Nephron progenitor cell (in vitro differentiated cells): ENCODE measurements at regions not wholly inside any gene's neighbourhood (a gene's known extent, or its start where the extent isn't known, plus 50 kb on each side); places are given as distances from the start of the nearest gene placed in this dataset.

ENCODE experiments used
- DNase-seq: peaks from one replicate; pipeline ENCODE4 v3.0.0; 2021
- H3K27ac Mint-ChIP-seq: 2 replicates; pipeline ENCODE4 v1.8.0; 2021; ENCODE audit warnings: mild to moderate bottlenecking, moderate library complexity, mixed read lengths
- H3K27me3 Mint-ChIP-seq: 2 replicates; pipeline ENCODE4 v1.8.0; 2021; ENCODE audit warnings: mild to moderate bottlenecking, low read depth, mixed read lengths; ENCODE audit not compliant: poor library complexity
- H3K36me3 Mint-ChIP-seq: 2 replicates; pipeline ENCODE4 v1.8.0; 2021; ENCODE audit warnings: low read depth, mixed read lengths
- H3K4me1 Mint-ChIP-seq: 2 replicates; pipeline ENCODE4 v1.8.0; 2021; ENCODE audit warnings: mixed read lengths
- H3K4me3 Mint-ChIP-seq: 2 replicates; pipeline ENCODE4 v1.8.0; 2021; ENCODE audit warnings: mild to moderate bottlenecking, moderate library complexity, mixed read lengths
- H3K9me3 Mint-ChIP-seq: 2 replicates; pipeline ENCODE4 v1.8.0; 2021; ENCODE audit warnings: mild to moderate bottlenecking, moderate library complexity, mixed read lengths
- CTCF ChIP-seq: fragments of 200-600 bp; sonication (generic); IDR thresholded peaks from 2 replicates; pipeline ENCODE4 v1.5.0; 2021; ENCODE audit warnings: antibody characterized with exemption

GRCh38 chr12:108000111-108000510, 129.0 kb upstream of the WSCD2 start:
- Mint-ChIP-seq H3K27me3 (peaks cover 47% of the 10 kb centered on the region), H3K9me3 (peaks cover 4% of the 10 kb centered on the region), H3K27ac (no peak overlapping the region), H3K4me3 (no peak overlapping the region), H3K4me1 (no peaks in the 10 kb centered on the region), H3K36me3 (no peaks in the 10 kb centered on the region)
- DNase-seq: no peak
- no peak for TF ChIP-seq CTCF

GRCh38 chr12:108004319-108004718, 124.8 kb upstream of the WSCD2 start:
- H3K4me3 Mint-ChIP-seq: no peak overlapping the region

GRCh38 chr12:108008163-108008905, 120.8 kb upstream of the WSCD2 start:
- no peak for TF ChIP-seq CTCF
- no peaks in the 10 kb centered on the region for H3K9me3 Mint-ChIP-seq
- no peak for DNase-seq
- H3K27me3 Mint-ChIP-seq: peaks cover 47% of the 10 kb centered on the region
- no peak overlapping the region for H3K4me3 Mint-ChIP-seq
- H3K36me3 Mint-ChIP-seq: no peaks in the 10 kb centered on the region
- no peaks in the 10 kb centered on the region for H3K4me1 Mint-ChIP-seq
- H3K27ac Mint-ChIP-seq: no peak overlapping the region

More at GRCh38 chr12:108004319-108004718, 124.8 kb upstream of the WSCD2 start:
- H3K27ac Mint-ChIP-seq: no peak overlapping the region
- peaks cover 1% of the 10 kb centered on the region for H3K9me3 Mint-ChIP-seq
- H3K36me3 Mint-ChIP-seq: no peaks in the 10 kb centered on the region
- TF ChIP-seq CTCF: no peak
- no peaks in the 10 kb centered on the region for H3K4me1 Mint-ChIP-seq
- peaks cover 46% of the 10 kb centered on the region for H3K27me3 Mint-ChIP-seq
- peak; percentile 17 for DNase-seq

GRCh38 chr12:108009442-108010070, 119.5 kb upstream of the WSCD2 start:
- no peak overlapping the region for H3K4me3 Mint-ChIP-seq
- H3K36me3 Mint-ChIP-seq: no peaks in the 10 kb centered on the region
- H3K4me1 Mint-ChIP-seq: no peaks in the 10 kb centered on the region
- no peaks in the 10 kb centered on the region for H3K9me3 Mint-ChIP-seq
- no peak for DNase-seq
- H3K27ac Mint-ChIP-seq: no peak overlapping the region
- no peak for TF ChIP-seq CTCF
- H3K27me3 Mint-ChIP-seq: peaks cover 59% of the 10 kb centered on the region

- no peak for TF ChIP-seq CTCF
- H3K27ac Mint-ChIP-seq: no peak overlapping the region
- H3K9me3 Mint-ChIP-seq: no peaks in the 10 kb centered on the region
- H3K36me3 Mint-ChIP-seq: no peaks in the 10 kb centered on the region
- no peak for DNase-seq
- peaks cover 55% of the 10 kb centered on the region for H3K27me3 Mint-ChIP-seq
- H3K4me3 Mint-ChIP-seq: no peak overlapping the region
- H3K4me1 Mint-ChIP-seq: no peaks in the 10 kb centered on the region
These were observed 113.0 kb upstream of the WSCD2 start for GRCh38 chr12:108016022-108016564.
